Neural cell (in vitro differentiated cells): ENCODE measurements at regions not wholly inside any gene's neighbourhood (a gene's known extent, or its start where the extent isn't known, plus 50 kb on each side); places are given as distances from the start of the nearest gene placed in this dataset.

Source experiments
- H2AFZ ChIP-seq: fragments of 200-600, 300-800 bp; sonication (generic), shearing (Covaris generic); 2 replicates; pipeline ENCODE4 v1.6.0; 2014; ENCODE audit warnings: low read depth, mild to moderate bottlenecking, antibody characterized with exemption, low read length, moderate library complexity
- H3F3A ChIP-seq: fragments of 200-600 bp; shearing (Covaris generic); 2 replicates; pipeline ENCODE4 v1.6.1; 2016; ENCODE audit warnings: mild to moderate bottlenecking, moderate library complexity, mixed read lengths, antibody characterized with exemption, low read length; ENCODE audit not compliant: insufficient read depth, poor library complexity, severe bottlenecking
- H3K27ac ChIP-seq: fragments of 200-600, 300-800 bp; sonication (generic), shearing (Covaris generic); 2 replicates; pipeline ENCODE4 v1.5.1; 2014; ENCODE audit warnings: mild to moderate bottlenecking, low read length, moderate library complexity
- H3K27me3 ChIP-seq: fragments of 300-800, 200-600 bp; sonication (generic), shearing (Covaris generic); 2 replicates; pipeline ENCODE4 v1.6.0; 2014; ENCODE audit warnings: mild to moderate bottlenecking, low read depth, low read length, moderate library complexity; ENCODE audit not compliant: insufficient read depth
- H3K36me3 ChIP-seq: fragments of 300-800, 200-600 bp; sonication (generic), shearing (Covaris generic); 2 replicates; pipeline ENCODE4 v1.5.1; 2014; ENCODE audit warnings: mild to moderate bottlenecking, antibody characterized with exemption, low read length, moderate library complexity; ENCODE audit not compliant: insufficient read depth
- H3K4me2 ChIP-seq: fragments of 300-800, 200-600 bp; sonication (generic), shearing (Covaris generic); 2 replicates; pipeline ENCODE4 v1.6.0; 2014; ENCODE audit warnings: mild to moderate bottlenecking, low read length
- H3K4me3 ChIP-seq: fragments of 300-800, 200-600 bp; sonication (generic), shearing (Covaris generic); 2 replicates; pipeline ENCODE4 v1.5.1; 2014; ENCODE audit warnings: mild to moderate bottlenecking, low read length, moderate library complexity
- H3K79me2 ChIP-seq: fragments of 200-600 bp; shearing (Covaris generic); replicated peaks from 2 replicates; pipeline ENCODE4 v1.6.0; 2014; ENCODE audit warnings: mild to moderate bottlenecking, low read length, moderate library complexity; ENCODE audit not compliant: insufficient read depth
- H3K9ac ChIP-seq: fragments of 300-800, 200-600 bp; sonication (generic), shearing (Covaris generic); 2 replicates; pipeline ENCODE4 v1.6.1; 2016; ENCODE audit warnings: mild to moderate bottlenecking, low read length, mixed read lengths
- H3K9me2 ChIP-seq: fragments of 200-600 bp; shearing (Covaris generic); 2 replicates; pipeline ENCODE4 v1.6.1; 2016; ENCODE audit warnings: mild to moderate bottlenecking, low read length, mixed read lengths; ENCODE audit not compliant: insufficient read depth
- H3K9me3 ChIP-seq: fragments of 200-600, 300-800 bp; sonication (generic), shearing (Covaris generic); 2 replicates; pipeline ENCODE4 v1.6.1; 2016; ENCODE audit warnings: mild to moderate bottlenecking, mixed run types, low read length, moderate library complexity, mixed read lengths
- H4K20me1 ChIP-seq: fragments of 200-600 bp; shearing (Covaris generic); 2 replicates; pipeline ENCODE4 v1.6.1; 2016; ENCODE audit warnings: mild to moderate bottlenecking, mixed run types; ENCODE audit not compliant: insufficient read depth
- EP300 ChIP-seq: fragments of 450-650 bp; conservative IDR thresholded peaks from 2 replicates; pipeline ENCODE4 v1.6.1; 2014; ENCODE audit warnings: antibody characterized with exemption, mild to moderate bottlenecking, moderate library complexity; ENCODE audit not compliant: poor library complexity, severe bottlenecking
- EZH2 ChIP-seq: fragments of 200-600, 300-800 bp; shearing (Covaris generic), sonication (generic); IDR thresholded peaks from 2 replicates; pipeline ENCODE4 v1.6.1; 2014; ENCODE audit warnings: antibody characterized with exemption, low read length, borderline replicate concordance, mild to moderate bottlenecking; ENCODE audit not compliant: insufficient read depth, poor library complexity, severe bottlenecking
- MXI1 ChIP-seq: fragments of 450-650 bp; conservative IDR thresholded peaks from 2 replicates; pipeline ENCODE4 v1.6.1; 2014; ENCODE audit warnings: antibody characterized with exemption, mild to moderate bottlenecking; ENCODE audit not compliant: poor library complexity, severe bottlenecking
- POLR2AphosphoS5 ChIP-seq: IDR thresholded peaks from 2 replicates; pipeline ENCODE4 v1.6.1; 2012
- RAD21 ChIP-seq: fragments of 450-650 bp; conservative IDR thresholded peaks from 2 replicates; pipeline ENCODE4 v1.6.1; 2014; ENCODE audit warnings: antibody characterized with exemption, mild to moderate bottlenecking, moderate library complexity
- SMC3 ChIP-seq: fragments of 450-650 bp; conservative IDR thresholded peaks from 2 replicates; pipeline ENCODE4 v1.6.1; 2014; ENCODE audit warnings: antibody characterized with exemption, mild to moderate bottlenecking, moderate library complexity; ENCODE audit not compliant: poor library complexity
- TAF1 ChIP-seq: IDR thresholded peaks from 2 replicates; pipeline ENCODE4 v1.6.1; 2012; ENCODE audit warnings: low read depth
- TF ChIP-seq, protein P1 (sequence below): fragments of 450-650 bp; IDR thresholded peaks from 2 replicates; pipeline ENCODE4 v1.5.1; 2014; ENCODE audit warnings: antibody characterized with exemption, mild to moderate bottlenecking, moderate library complexity; ENCODE audit not compliant: poor library complexity, severe bottlenecking
- TF ChIP-seq, protein P2 (sequence below): IDR thresholded peaks from 2 replicates; pipeline ENCODE4 v1.6.1; 2012; ENCODE audit warnings: borderline replicate concordance

DNA sequence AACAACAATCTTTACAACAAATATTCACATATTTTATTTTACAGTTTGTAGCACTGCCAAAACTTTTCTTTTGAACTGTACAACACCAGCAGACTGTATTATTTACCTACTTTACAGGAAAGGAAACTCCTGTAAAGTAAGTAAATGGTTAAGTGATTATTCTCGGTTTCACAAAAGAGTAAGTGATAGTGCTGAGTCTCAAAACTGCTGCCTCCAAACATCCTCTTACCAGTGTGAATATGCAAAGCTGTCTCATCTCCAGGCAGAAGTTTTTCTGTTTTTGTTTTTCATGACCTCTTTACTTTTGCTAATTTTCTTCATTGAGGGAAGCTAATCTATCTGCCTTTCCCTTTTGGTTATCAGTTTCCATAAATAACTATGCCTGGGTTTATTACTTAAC lies 286.7 kb downstream of the SRGAP2C start:
- H2AFZ ChIP-seq, result no peak overlapping the region
- H3K4me2 ChIP-seq, result no peak overlapping the region
- no peaks in the 10 kb centered on the region for H3K79me2 ChIP-seq
- no peaks in the 10 kb centered on the region for H4K20me1 ChIP-seq
- H3F3A ChIP-seq, result no peaks in the 10 kb centered on the region
- no peaks in the 10 kb centered on the region for H3K36me3 ChIP-seq
- no peaks in the 10 kb centered on the region for H3K9me2 ChIP-seq
- H3K4me3 ChIP-seq, result no peak overlapping the region
- H3K9ac ChIP-seq, result no peak overlapping the region
- no peaks in the 10 kb centered on the region for H3K27me3 ChIP-seq
- no peak overlapping the region for H3K27ac ChIP-seq
- H3K9me3 ChIP-seq, result no peaks in the 10 kb centered on the region
- TF ChIP-seq TAF1, result no peak
- TF ChIP-seq RAD21, result no peak
- TF ChIP-seq, protein P1, sequence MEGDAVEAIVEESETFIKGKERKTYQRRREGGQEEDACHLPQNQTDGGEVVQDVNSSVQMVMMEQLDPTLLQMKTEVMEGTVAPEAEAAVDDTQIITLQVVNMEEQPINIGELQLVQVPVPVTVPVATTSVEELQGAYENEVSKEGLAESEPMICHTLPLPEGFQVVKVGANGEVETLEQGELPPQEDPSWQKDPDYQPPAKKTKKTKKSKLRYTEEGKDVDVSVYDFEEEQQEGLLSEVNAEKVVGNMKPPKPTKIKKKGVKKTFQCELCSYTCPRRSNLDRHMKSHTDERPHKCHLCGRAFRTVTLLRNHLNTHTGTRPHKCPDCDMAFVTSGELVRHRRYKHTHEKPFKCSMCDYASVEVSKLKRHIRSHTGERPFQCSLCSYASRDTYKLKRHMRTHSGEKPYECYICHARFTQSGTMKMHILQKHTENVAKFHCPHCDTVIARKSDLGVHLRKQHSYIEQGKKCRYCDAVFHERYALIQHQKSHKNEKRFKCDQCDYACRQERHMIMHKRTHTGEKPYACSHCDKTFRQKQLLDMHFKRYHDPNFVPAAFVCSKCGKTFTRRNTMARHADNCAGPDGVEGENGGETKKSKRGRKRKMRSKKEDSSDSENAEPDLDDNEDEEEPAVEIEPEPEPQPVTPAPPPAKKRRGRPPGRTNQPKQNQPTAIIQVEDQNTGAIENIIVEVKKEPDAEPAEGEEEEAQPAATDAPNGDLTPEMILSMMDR, result no peak

DNA sequence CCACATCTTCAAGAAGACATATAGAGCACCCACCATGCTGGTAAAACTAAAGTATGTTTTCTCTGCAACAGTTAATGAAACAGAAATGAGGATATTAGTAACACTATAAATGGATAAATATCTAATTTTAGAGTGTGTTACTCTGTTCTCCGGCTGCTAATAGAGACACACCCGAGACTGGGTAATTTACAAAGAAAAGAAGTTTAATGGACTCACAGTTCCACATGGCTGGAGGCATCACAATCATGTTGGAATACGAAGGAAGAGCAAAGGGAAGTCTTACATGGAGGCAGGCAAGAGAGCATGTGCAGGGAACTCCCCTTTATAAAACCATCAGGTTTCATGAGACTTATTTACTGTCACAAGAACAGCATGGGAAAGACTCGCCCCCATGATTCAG lies 287.2 kb downstream of the SRGAP2C start:
- H3K36me3 ChIP-seq, result no peaks in the 10 kb centered on the region
- H3K79me2 ChIP-seq, result no peaks in the 10 kb centered on the region
- H3K4me3 ChIP-seq, result no peak overlapping the region
- no peaks in the 10 kb centered on the region for H3F3A ChIP-seq
- no peaks in the 10 kb centered on the region for H3K27me3 ChIP-seq
- H3K9ac ChIP-seq, result no peak overlapping the region
- H3K9me2 ChIP-seq, result no peaks in the 10 kb centered on the region
- no peaks in the 10 kb centered on the region for H4K20me1 ChIP-seq
- no peak overlapping the region for H2AFZ ChIP-seq
- TF ChIP-seq SMC3, result no peak
- TF ChIP-seq, protein P2, sequence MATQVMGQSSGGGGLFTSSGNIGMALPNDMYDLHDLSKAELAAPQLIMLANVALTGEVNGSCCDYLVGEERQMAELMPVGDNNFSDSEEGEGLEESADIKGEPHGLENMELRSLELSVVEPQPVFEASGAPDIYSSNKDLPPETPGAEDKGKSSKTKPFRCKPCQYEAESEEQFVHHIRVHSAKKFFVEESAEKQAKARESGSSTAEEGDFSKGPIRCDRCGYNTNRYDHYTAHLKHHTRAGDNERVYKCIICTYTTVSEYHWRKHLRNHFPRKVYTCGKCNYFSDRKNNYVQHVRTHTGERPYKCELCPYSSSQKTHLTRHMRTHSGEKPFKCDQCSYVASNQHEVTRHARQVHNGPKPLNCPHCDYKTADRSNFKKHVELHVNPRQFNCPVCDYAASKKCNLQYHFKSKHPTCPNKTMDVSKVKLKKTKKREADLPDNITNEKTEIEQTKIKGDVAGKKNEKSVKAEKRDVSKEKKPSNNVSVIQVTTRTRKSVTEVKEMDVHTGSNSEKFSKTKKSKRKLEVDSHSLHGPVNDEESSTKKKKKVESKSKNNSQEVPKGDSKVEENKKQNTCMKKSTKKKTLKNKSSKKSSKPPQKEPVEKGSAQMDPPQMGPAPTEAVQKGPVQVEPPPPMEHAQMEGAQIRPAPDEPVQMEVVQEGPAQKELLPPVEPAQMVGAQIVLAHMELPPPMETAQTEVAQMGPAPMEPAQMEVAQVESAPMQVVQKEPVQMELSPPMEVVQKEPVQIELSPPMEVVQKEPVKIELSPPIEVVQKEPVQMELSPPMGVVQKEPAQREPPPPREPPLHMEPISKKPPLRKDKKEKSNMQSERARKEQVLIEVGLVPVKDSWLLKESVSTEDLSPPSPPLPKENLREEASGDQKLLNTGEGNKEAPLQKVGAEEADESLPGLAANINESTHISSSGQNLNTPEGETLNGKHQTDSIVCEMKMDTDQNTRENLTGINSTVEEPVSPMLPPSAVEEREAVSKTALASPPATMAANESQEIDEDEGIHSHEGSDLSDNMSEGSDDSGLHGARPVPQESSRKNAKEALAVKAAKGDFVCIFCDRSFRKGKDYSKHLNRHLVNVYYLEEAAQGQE, result no peak
- no peak for TF ChIP-seq TAF1
- TF ChIP-seq POLR2AphosphoS5, result no peak
- TF ChIP-seq, protein P1, result no peak
- no peak for TF ChIP-seq RAD21
- TF ChIP-seq EZH2, result no peak
- TF ChIP-seq EP300, result no peak
- TF ChIP-seq MXI1, result no peak
- no peak overlapping the region for H3K27ac ChIP-seq
- H3K9me3 ChIP-seq, result no peaks in the 10 kb centered on the region
- H3K4me2 ChIP-seq, result no peak overlapping the region
